Neural cell (in vitro differentiated cells): ENCODE measurements at regions not wholly inside any gene's neighbourhood (a gene's known extent, or its start where the extent isn't known, plus 50 kb on each side); places are given as distances from the start of the nearest gene placed in this dataset.

ENCODE experiments used
- CTCF ChIP-seq: fragments of 450-650 bp; IDR thresholded peaks from 2 replicates; pipeline ENCODE4 v1.5.1; 2014; ENCODE audit warnings: antibody characterized with exemption, mild to moderate bottlenecking, moderate library complexity; ENCODE audit not compliant: poor library complexity, severe bottlenecking
- EP300 ChIP-seq: fragments of 450-650 bp; conservative IDR thresholded peaks from 2 replicates; pipeline ENCODE4 v1.6.1; 2014; ENCODE audit warnings: antibody characterized with exemption, mild to moderate bottlenecking, moderate library complexity; ENCODE audit not compliant: poor library complexity, severe bottlenecking
- EZH2 ChIP-seq: fragments of 200-600, 300-800 bp; shearing (Covaris generic), sonication (generic); IDR thresholded peaks from 2 replicates; pipeline ENCODE4 v1.6.1; 2014; ENCODE audit warnings: antibody characterized with exemption, low read length, borderline replicate concordance, mild to moderate bottlenecking; ENCODE audit not compliant: insufficient read depth, poor library complexity, severe bottlenecking
- POLR2AphosphoS5 ChIP-seq: IDR thresholded peaks from 2 replicates; pipeline ENCODE4 v1.6.1; 2012
- RAD21 ChIP-seq: fragments of 450-650 bp; conservative IDR thresholded peaks from 2 replicates; pipeline ENCODE4 v1.6.1; 2014; ENCODE audit warnings: antibody characterized with exemption, mild to moderate bottlenecking, moderate library complexity
- REST ChIP-seq: IDR thresholded peaks from 2 replicates; pipeline ENCODE4 v1.6.1; 2012; ENCODE audit warnings: borderline replicate concordance
- TAF1 ChIP-seq: IDR thresholded peaks from 2 replicates; pipeline ENCODE4 v1.6.1; 2012; ENCODE audit warnings: low read depth

- TF ChIP-seq CTCF: no peak
- no peak for TF ChIP-seq EZH2
- no peak for TF ChIP-seq POLR2AphosphoS5
- no peak for TF ChIP-seq REST
- no peak for TF ChIP-seq EP300
- TF ChIP-seq TAF1: no peak
- TF ChIP-seq RAD21: no peak
Measured at GRCh38 chr4:19133315-19133714, 1111.8 kb upstream of the LCORL start.
